Stimulated activated CD8-positive, alpha-beta memory T cell treated with anti-CD3 and anti-CD28 coated beads, Interleukin-15, amount 100 ng/mL, for 4 hours (primary cell): ENCODE measurements at regions not wholly inside any gene's neighbourhood (a gene's known extent, or its start where the extent isn't known, plus 50 kb on each side); places are given as distances from the start of the nearest gene placed in this dataset.

Experiments
- DNase-seq, 2 donors: peaks; one replicate each; pipeline ENCODE4 v3.0.0-alpha.2; 2020; ENCODE audit warnings: low read depth in 2 of 2

DNA sequence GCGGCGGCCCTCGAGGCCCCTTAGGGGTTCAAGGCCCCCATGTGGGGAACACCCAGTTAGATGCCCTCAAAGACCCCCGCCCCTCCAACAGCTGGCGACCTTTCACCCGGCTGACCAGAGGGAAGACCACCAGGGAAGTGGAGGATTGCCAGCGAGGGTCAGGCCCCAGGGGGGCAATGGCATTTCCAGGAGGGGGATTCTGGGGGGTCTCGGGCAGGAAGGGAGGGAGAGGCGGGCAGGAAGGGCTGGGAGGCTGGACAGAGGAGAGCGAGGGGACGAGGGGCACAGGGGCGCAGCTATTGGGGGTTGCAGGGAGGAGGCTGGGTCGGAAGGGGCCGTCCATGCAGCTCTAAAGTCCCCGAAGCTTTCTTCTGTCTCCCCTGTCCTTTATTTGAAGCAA, 139.5 kb downstream of the C16orf95 start:
- no peak for DNase-seq

DNA sequence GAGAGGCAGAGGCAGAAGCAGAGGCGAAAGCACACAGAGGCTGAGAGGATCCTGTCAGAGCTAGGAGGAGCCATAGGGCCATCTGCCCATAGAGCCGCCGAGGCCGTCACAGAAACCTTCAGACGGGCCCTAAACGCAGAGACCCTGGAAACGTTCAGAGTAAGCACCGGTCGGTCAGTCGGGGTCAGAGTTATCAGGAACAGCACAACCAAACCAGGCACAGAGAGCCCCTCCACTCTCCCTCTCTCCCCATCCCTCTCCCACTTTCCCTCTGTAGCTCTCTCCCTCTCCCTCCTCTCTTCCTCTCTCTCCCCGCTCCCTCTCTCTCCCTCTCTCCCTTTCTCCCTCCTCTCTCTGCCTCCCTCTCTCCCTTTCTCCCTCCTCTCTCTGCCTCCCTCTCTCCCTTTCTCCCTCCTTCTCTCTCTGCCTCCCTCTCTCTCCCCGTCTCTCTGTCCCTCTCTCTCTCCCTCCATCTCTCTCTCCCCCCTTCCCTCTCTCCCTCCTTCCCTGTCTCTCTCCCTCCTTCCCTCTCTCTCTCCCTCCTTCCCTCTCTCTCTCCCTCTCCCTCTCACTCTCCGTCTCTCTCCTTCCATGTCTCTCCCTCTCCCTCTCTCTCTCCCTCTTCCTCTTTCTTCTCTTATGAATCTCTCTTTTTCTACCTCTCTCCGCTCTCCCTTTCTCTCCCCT, 138.9 kb downstream of the C16orf95 start:
- DNase-seq = no peak

DNA sequence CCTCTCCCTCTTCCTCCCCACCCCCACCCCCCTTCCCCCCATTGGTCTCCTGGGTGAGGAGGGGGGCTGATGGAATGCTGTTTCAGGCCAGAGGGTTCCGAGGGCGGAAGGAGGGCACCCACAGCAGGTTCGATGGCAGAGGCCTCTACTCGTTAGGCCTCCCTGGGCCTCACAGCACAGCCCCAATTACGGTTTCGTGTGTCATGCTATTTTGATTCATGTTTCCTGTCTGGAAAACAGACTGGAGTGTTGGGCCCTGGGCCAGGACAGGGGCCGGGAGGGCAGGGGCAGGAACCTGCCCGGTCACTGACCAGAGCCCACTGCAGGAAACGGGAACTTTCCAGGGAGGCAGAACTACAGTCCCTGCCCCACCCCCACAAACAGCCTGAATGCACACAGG, 138.2 kb downstream of the C16orf95 start:
- DNase-seq = no peak

DNA sequence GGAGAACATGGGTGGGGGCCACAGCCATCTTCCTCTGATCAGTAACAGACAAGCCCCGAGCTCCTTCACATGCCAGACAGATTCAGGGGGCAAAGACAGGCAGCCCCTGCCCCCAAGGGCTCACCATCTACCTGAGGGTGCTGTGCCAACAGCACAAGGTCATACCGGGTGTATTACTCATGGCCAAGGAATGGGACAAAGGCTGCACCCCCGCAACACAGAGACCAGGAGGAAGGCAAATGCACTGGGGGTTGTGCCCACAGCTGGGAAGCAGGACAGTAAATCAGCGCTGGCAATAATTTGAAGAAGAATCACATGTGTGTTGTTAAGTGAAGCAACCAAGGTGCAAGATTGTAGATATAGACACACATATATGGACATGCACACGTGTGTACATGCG, 137.1 kb downstream of the C16orf95 start:
- DNase-seq = no peak

DNA sequence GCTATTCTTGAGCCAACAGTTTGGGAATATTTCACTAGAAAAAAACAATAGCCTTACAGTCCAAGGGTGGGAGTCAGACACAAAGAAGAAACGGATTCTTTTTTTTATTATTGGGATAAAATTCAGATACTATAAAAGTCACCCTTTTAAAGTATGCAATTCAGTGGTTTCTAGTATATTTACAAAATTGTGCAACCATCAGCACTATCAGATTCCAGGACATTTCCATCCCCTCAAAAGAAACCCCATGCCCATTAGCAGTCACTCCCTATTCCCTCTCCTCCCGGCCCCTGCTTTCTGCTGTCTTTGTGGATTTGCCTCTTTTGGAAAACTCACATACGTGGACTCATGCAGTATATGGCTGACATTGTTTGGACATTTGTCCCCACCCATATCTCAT, 134.4 kb downstream of the C16orf95 start:
- DNase-seq = no peak

DNA sequence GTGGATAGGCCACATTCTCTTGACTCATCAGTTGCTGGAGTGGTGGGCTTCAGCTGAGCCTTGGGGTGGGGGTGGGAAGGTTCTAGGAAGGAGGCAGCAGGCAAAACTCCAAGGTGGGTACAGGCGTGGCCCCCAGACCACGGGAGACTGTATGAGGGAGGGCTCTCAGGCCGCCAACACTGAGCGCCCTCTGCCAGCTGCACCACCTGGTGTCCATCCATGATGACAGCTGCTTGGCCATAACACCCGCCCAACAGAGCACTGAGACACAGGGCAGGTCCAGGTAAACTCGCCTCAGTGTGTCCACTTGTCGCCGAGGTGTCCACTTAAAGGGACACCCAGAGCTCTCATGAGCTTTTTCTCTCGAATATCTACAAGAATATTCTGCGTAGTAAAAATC, 133.5 kb downstream of the C16orf95 start:
- DNase-seq = no peak

DNA sequence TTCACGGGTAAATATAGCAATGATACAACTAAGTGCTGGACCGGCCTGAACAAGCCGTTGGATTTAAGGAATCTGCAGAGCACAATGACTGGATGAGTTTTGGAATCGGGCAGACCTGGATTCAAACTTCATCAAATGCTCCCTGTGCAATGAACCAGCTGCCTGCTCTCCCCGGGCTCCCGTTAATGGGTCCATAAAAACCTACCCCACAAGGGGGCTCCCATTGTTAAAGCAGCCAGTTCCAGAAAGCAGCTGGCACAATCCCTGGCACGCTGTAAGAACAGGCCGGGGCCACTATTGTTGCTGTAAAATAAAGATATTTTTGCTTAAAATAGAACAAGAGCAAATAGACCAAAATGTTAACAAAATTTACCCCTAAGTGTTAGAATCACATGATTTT, 131.9 kb downstream of the C16orf95 start:
- DNase-seq = no peak

DNA sequence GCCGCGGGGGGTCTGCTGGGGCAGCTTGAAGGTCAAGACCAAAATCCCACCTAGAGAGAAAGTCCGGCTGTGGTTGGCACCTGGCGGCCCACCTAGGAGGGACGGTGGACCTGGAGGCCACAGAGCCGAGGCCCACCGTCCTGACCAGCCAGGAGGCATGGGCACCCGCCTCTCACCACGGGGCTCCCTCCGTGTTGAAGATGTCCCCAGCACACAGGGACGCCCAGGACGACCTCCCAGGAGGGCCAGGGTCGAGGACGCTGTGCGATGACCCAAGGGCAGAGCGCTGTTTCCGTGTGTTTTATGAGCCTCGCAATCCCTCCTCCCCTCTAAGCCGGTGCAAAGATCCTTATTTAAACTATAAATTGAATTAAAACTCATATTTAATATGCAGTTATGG, 131.2 kb downstream of the C16orf95 start:
- no peak for DNase-seq

DNA sequence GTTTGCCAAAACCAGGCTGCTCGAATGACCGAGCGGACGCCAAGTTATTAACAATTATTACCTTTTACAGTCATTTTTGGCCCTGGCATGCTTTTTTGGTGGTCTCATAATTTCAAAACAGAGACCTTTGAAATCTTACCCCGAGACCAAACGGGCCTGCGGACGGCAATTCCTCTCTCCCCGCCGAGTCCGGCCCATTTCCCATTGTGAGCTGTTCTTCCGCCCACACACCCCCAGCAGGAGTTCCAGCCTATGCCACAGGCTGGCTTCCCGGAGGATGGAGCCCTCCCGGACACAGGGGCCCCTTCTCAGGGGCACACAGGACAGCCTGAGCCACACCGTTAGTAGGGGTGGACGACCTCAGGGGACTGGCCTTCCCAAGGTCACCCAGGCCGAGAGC, 130.7 kb downstream of the C16orf95 start:
- DNase-seq = no peak

DNA sequence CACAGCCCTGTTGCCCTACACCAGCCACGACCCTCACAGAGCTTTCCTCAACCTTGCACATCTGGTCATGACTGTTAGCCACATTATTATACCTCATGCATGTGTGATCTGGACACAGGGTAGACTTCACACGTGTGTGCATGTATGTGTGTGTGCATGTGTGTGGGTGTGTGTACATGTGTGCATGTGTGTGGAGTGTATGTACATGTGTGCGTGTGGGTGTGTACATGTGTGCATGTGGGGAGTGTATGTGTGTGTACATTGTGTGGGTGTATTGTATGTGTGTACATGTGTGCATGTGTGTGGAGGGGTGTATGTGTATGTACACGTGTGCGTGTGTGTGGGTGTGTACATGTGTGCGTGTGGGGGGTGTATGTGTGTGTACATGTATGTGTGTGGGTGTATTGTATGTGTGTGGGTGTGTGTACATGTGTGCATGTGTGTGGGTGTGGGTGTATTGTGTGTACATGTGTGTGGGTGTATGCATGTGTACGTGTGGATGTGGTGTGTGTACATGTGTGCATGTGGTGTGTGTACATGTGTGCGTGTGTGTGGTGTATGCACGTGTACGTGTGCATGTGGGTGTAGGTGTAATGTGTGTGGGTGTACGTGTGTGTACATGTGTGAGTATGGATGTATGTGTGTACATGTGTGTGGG, 130.2 kb downstream of the C16orf95 start:
- DNase-seq = no peak

DNA sequence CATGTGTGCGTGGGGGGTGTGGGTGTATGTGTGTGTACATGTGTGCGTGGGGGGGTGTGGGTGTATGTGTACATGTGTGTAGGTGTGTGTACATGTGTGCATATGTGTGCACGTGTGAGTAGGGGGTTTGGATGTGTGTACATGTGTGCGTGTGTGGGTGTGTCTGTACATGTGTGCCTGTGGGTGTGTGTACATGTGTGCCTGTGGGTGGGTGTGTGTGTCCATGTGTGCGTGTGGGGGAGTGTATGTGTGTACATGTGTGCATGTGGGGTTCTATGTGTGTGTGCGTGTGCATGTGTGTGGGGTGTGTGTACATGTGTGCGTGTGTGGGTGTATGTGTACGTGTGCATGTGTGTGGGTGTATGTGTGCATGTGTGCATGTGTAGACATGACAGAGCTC, 129.1 kb downstream of the C16orf95 start:
- no peak for DNase-seq

DNA sequence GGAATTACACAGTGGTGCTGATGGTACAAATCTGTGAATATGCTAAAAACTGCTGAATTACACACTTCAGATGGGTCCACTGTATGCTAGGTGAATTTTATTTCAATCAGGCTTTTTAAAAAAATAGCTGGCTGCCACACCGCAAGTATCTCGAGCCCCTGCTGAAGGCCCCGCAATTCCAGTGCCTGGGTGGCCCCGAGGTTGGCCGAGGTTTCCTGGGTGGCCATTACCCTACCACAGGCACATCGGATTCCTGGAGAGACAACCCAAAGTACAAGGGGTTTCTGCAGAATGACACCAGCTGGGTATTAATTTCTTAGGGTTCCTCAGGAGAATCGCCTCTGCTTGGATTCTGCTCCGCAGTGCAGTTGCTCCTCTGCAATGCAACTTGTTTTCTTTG, 127.8 kb downstream of the C16orf95 start:
- no peak for DNase-seq

DNA sequence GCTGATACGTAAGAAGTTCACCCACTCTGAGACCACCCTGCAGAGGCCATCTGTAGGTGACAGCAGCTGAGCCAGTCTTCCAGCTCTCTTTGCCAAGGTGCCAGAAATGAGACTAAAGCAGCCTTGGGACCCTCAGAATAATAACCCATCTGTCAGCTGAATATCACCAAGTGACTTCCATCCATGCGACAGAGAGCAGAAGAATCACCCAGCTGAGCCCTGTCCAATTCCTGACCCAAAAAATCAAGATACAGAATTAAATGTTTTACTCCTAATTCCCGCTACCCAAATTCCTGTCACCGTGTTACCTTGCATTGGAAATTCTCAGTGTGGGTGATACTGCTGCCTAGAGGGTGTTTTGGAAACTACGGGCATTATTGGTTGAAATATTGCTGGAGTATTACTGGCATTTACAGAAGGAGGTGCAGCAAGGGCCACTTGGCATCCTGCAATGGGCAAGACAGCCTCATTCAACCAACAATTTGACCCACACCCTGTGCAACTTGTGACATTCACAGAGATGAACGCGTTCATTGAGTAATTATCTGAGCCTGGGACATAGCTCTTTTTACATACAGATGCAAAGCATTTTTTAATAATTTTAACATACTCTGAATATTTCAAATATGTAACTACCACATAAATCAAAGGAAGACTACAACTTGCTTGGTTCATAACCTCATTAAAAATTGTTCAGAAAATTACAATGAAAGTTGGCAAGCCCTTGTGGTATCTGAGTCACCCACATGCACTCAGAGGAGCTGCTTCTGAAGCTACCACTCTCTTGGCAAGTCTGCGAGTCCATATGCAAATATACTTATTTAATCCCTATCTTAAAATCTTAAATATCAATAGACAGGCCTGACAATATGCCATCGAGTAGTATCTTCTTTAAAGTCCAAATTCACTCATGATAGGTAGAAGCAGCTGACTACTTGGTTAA, 126.6 kb downstream of the C16orf95 start:
- no peak for DNase-seq

DNA sequence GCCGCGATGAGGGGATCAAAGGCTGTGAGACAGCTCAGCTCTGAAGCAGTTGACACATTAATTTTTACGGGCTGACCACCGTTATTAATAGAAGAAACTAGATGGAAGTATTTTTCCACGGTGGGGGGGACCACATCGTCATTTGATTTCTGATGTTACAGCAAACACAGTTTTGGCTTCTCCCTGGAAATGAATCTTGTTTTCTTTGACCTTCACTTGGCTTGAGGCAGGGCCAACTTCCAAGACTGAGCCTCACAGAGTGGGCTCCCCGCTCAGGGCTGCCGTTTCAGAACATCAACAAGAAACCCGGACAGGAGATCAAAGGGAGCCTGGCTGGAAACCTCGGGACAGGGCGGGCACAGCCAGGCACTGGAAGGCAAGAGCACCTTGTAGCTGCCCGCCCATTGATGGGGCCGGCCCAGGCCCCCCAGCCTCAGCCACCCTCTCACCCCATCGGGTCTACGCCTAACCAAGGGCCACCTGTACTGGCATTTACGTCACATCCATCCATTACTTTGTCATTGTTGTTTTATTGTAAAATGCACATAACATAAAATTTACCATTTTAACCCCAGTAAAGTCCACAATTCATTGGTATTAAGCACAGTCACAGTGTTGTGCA, 124.6 kb downstream of the C16orf95 start:
- no peak for DNase-seq

DNA sequence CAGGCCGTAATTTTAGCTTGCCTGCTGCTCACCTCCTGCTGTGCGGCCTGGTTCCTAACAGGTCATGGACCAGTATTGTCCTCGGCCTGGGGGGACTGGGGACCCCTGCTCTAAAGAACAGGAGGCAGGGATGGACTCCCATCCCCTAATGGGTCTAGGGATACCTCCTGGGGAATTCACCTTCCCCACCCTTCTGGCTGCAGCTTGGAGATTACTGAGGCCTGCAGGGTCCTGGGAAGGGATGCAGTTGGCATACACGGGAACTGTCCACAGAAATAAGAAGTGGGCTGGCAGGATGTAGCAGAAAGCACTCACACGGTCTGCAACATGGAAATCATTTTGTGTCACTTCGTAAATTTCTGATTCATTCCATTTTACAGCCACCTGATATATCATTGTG, 123.0 kb downstream of the C16orf95 start:
- no peak for DNase-seq

DNA sequence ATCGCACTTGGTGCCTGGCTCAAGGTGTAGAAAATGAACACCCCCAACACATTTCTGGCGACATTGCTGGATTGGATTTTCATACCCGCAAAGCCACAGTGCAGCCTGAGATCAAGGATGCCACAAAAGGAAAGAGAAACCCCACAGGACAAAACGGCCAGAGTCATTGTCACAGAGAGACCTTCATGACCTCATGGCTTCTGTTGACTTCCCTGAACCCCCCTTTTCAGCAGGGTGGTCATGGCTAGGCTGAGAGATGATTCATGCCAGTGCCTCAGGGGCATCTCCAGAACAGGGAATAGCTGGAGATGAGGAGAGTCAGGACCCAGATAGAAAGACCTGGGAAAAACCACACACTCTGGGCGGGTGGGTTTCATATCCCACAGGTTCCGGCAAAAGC, 122.0 kb downstream of the C16orf95 start:
- no peak for DNase-seq

DNA sequence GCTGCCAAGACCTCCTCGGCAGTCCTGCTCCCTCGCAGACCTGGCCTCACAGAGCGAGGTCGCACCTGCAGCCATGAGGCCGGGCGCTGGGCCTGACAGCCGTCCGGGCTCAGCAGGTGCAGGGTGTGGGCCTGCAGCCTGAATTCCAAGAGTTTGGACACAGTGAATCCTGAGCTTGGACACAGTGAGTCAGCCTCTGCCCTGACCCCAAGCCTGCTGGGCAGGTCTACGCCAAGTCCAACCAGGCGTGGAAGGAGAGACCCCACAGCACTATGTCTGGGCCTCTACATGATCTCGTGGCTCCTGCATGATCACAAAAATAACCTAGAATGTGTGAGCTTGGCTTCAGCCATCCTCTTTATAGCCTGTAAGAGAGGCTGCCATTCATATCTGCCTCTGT, 121.0 kb downstream of the C16orf95 start:
- no peak for DNase-seq

DNA sequence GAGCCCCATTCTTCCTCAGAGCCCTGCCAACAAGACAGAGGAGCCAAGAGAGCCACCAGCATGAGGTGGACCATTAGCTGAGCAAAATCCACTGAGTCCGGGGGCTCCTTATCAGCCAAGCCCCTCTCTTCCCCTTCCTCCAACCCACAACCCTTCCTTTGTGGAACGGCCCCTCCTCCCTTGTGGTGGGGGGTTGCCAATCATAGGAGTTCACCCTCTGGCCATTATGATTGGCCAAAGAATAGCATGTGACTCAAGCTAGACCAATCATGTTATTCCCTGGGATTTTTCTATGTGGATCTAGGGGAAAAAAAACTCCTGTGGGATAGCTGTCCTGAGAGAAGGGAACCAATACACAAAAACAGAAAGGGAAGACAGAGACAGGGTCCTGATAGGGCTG, 120.5 kb downstream of the C16orf95 start:
- no peak for DNase-seq

DNA sequence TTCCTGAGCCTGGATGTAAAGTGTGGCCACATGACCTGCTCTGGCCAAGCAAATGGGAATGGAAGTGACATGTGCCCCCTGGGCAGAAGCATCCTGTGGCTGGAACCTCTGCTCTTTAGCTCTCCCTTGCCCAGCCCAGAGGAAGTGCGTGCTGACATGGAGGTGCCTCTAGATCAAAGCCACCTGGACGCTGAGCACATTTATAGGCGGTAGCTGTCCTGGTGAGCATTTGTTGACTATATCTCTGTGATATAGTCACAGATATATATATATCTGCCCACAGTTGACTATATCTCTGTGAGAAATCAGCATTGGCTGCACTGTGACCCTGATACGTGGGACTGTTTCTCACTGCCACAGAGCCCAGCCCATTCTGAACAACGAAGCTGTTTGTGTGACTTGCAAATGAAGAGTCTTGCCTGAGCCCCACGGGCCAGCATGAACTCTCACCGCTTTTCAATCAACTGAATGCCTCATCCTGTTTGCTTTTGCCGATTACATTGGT, 118.8 kb downstream of the C16orf95 start:
- DNase-seq = no peak

DNA sequence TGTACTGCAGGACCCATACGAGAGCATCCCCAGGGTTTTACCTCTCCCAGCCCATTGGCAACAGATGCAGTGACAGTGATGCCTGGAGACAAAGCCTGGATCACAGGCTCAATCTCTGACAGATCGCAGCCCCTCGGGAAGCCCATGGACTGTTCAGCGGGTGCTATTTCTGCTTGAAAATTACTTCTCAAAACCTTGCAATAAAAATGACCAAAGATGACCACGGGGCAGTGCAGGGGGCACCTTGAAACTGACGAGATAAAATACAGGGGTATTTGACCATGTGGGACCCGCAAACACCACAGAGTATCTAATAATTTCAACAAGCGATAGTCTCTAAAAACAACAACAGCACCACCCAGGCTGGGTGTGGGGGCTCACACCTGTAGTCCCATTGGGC, 118.3 kb downstream of the C16orf95 start:
- DNase-seq = no peak

DNA sequence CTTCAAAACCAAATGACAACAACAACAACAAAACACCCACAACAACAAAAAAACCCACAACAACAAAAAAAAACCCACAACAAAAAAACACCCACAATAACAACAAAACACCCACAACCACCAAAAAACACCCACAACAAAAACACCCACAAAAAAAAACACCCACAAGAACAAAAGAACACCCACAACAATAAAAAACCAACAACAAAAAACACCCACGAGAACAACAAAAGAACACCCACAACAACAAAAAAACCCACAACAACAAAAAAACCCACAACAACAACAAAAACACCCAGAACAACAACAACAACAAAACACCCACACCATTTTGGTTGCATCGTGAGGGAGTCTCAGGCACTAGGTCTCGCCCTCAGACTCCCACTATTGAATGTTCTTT, 117.8 kb downstream of the C16orf95 start:
- no peak for DNase-seq

DNA sequence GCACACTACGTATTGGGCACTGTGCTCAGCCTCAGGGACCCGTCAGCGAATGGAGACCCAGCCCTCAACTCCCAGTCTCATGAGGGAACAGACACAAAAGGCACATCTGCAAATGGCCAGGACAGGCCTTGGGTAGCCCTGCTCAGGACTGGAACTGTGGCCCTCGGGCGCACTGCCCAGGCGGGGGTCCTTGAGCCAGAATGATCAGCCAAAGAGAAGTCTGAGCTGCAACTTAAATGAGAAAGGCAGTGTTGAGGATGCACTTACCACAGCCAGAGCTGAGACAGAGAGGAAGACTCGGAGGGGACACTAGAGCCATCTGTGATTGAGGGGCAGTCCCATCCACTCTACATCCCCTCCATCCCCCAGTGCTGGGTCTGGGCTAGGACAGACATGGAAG, 117.3 kb downstream of the C16orf95 start:
- no peak for DNase-seq
